ENCODE measurements at regions not wholly inside any gene's neighbourhood (a gene's known extent, or its start where the extent isn't known, plus 50 kb on each side); places are given as distances from the start of the nearest gene placed in this dataset.
A peak's percentile ranks its signal among the peaks of the same experiment; 100 is the strongest.
"Not testable (repeated sequence)": the region's sequence is repeated elsewhere in the genome, so short reads cannot be mapped to it uniquely, and the experiment has no call there.

- no peak overlapping the region for H3K4me3 Mint-ChIP-seq
- H3K27me3 Mint-ChIP-seq (ENCODE audit: low read depth) = no peaks in the 10 kb centered on the region
- H3K9me3 Mint-ChIP-seq = no peaks in the 10 kb centered on the region
- no peak for TF ChIP-seq CTCF (IDR thresholded peaks at IDR 0.05; ENCODE audit: unreplicated experiment in 3 of 3)
- peaks cover 4% of the 10 kb centered on the region for H3K4me1 Mint-ChIP-seq
- no peaks in the 10 kb centered on the region for H3K36me3 Mint-ChIP-seq (ENCODE audit: low read depth)
- H3K27ac Mint-ChIP-seq = no peak overlapping the region
Measured at GRCh38 chr6:151693366-151693765, 114.1 kb upstream of the ESR1 start.

- Mint-ChIP-seq H3K4me3 (no peak overlapping the region), H3K36me3 (ENCODE audit: low read depth) (no peaks in the 10 kb centered on the region), H3K9me3 (no peaks in the 10 kb centered on the region), H3K27me3 (ENCODE audit: low read depth) (no peaks in the 10 kb centered on the region), H3K4me1 (peaks cover 16% of the 10 kb centered on the region), H3K27ac (no peak overlapping the region)
- no peak for TF ChIP-seq CTCF (IDR thresholded peaks at IDR 0.05; ENCODE audit: unreplicated experiment in 3 of 3)
Measured at GRCh38 chr6:151695156-151695555, 112.3 kb upstream of the ESR1 start.

GRCh38 chr6:151696302-151696701, 111.2 kb upstream of the ESR1 start:
- H3K36me3 Mint-ChIP-seq (ENCODE audit: low read depth); H3K9me3 Mint-ChIP-seq; H3K4me3 Mint-ChIP-seq; H3K27ac Mint-ChIP-seq; H3K27me3 Mint-ChIP-seq (ENCODE audit: low read depth): not testable (repeated sequence)
- peaks cover 15% of the 10 kb centered on the region for H3K4me1 Mint-ChIP-seq

- no peaks in the 10 kb centered on the region for H3K9me3 Mint-ChIP-seq
- H3K4me1 Mint-ChIP-seq = peaks cover 15% of the 10 kb centered on the region
- H3K4me3 Mint-ChIP-seq = no peak overlapping the region
- peak overlapping the region in 2 of 3 experiments; percentile 9 to 69 for H3K27ac Mint-ChIP-seq
- no peaks in the 10 kb centered on the region for H3K27me3 Mint-ChIP-seq (ENCODE audit: low read depth)
- no peak for TF ChIP-seq CTCF (IDR thresholded peaks at IDR 0.05; ENCODE audit: unreplicated experiment in 3 of 3)
- H3K36me3 Mint-ChIP-seq (ENCODE audit: low read depth) = no peaks in the 10 kb centered on the region
Measured at GRCh38 chr6:151698931-151699700, 108.4 kb upstream of the ESR1 start.

- Mint-ChIP-seq H3K4me3 (no peak overlapping the region), H3K36me3 (ENCODE audit: low read depth) (no peaks in the 10 kb centered on the region), H3K9me3 (no peaks in the 10 kb centered on the region), H3K27ac (peak overlapping the region in 1 of 3 experiments; percentile 69), H3K27me3 (ENCODE audit: low read depth) (no peaks in the 10 kb centered on the region), H3K4me1 (peaks cover 15% of the 10 kb centered on the region)
- TF ChIP-seq CTCF (IDR thresholded peaks at IDR 0.05; ENCODE audit: unreplicated experiment in 3 of 3) = no peak
Measured at GRCh38 chr6:151699719-151700118, 107.8 kb upstream of the ESR1 start.

- Mint-ChIP-seq H3K9me3 (no peaks in the 10 kb centered on the region), H3K4me3 (no peak overlapping the region)
Measured at GRCh38 chr6:151701911-151702562, 105.4 kb upstream of the ESR1 start.

More at GRCh38 chr6:151701911-151702562, 105.4 kb upstream of the ESR1 start:
- peak overlapping the region in 1 of 3 experiments; percentile 39 for H3K27ac Mint-ChIP-seq
- no peaks in the 10 kb centered on the region for H3K27me3 Mint-ChIP-seq (ENCODE audit: low read depth)
- H3K36me3 Mint-ChIP-seq (ENCODE audit: low read depth) = no peaks in the 10 kb centered on the region
- peaks cover 15% of the 10 kb centered on the region for H3K4me1 Mint-ChIP-seq
- TF ChIP-seq CTCF (IDR thresholded peaks at IDR 0.05; ENCODE audit: unreplicated experiment in 3 of 3) = no peak

Data from nephron (organoid).